GM23338 (cell line): ENCODE measurements at regions not wholly inside any gene's neighbourhood (a gene's known extent, or its start where the extent isn't known, plus 50 kb on each side); places are given as distances from the start of the nearest gene placed in this dataset.

ENCODE experiments used
- CREB1 ChIP-seq: fragments of 250-450 bp; sonication (Bioruptor Pico); IDR thresholded peaks from 2 replicates; pipeline ENCODE4 v1.5.0; 2020; ENCODE audit warnings: low read depth, mild to moderate bottlenecking, moderate library complexity
- EZH2 ChIP-seq: fragments of 200-600 bp; sonication (generic); IDR thresholded peaks from one replicate; pipeline ENCODE4 v1.8.0; 2017; ENCODE audit warnings: antibody characterized with exemption, mild to moderate bottlenecking, low read depth; ENCODE audit not compliant: unreplicated experiment
- EZH2phosphoT487 ChIP-seq: fragments of 200-600 bp; sonication (generic); IDR thresholded peaks from one replicate; pipeline ENCODE4 v1.8.1; 2018; ENCODE audit warnings: antibody characterized with exemption; ENCODE audit not compliant: unreplicated experiment
- JUNB ChIP-seq: IDR thresholded peaks from one replicate; pipeline ENCODE4 v1.6.1; 2016; ENCODE audit warnings: antibody characterized with exemption; ENCODE audit not compliant: unreplicated experiment
- NANOG ChIP-seq: IDR thresholded peaks from 2 replicates; pipeline ENCODE4 v1.6.1; 2016; ENCODE audit warnings: antibody characterized with exemption, borderline replicate concordance
- POLR2AphosphoS5 ChIP-seq: IDR thresholded peaks from 2 replicates; pipeline ENCODE4 v1.6.1; 2016; ENCODE audit warnings: antibody characterized with exemption, low read depth
- ZNF114 ChIP-seq: fragments of 250-450 bp; sonication (Bioruptor Pico); IDR thresholded peaks from 2 replicates; pipeline ENCODE4 v1.5.0; 2020; ENCODE audit warnings: mild to moderate bottlenecking, moderate library complexity
- ZNF331 ChIP-seq: fragments of 250-450 bp; sonication (Bioruptor Pico); IDR thresholded peaks from 2 replicates; pipeline ENCODE4 v1.5.0; 2020; ENCODE audit warnings: low read depth, mild to moderate bottlenecking, moderate library complexity
- TF ChIP-seq, protein P1 (sequence below), 2 experiments: fragments of 200-600 bp in 1 of 2; sonication (generic) in 1 of 2; conservative IDR thresholded peaks; 2 replicates each; pipeline versions ENCODE4 v1.5.1 to v1.6.1; 2016 to 2017; ENCODE audit warnings: antibody characterized with exemption in 2 of 2, low read depth in 2 of 2, mild to moderate bottlenecking in 2 of 2, moderate library complexity in 1 of 2
- TF ChIP-seq, protein P2 (sequence below): IDR thresholded peaks from one replicate; pipeline ENCODE4 v1.6.1; 2018; ENCODE audit warnings: antibody characterized with exemption; ENCODE audit not compliant: unreplicated experiment
- TF ChIP-seq, protein P3 (sequence below): IDR thresholded peaks from 2 replicates; pipeline ENCODE4 v1.6.1; 2016; ENCODE audit warnings: antibody characterized with exemption

DNA sequence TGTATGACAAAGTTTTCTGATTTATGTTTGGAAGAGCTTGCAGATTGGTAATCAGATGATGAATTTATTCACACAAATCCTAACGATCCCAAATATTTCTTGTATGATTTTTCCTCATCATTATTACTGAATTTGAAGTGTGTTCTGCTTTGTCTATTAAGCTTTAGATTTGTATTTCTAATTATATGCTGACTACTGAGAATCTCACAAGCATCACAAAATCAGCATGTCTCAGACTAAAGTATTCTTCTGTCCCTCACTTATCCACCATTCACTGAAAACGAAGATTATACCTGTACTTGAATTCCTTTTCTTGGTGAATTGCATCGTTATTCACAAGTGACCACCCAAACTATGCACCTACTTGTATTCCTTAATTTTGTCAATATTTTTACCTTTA lies 796.3 kb upstream of the MAP3K7 start:
- TF ChIP-seq, protein P1, sequence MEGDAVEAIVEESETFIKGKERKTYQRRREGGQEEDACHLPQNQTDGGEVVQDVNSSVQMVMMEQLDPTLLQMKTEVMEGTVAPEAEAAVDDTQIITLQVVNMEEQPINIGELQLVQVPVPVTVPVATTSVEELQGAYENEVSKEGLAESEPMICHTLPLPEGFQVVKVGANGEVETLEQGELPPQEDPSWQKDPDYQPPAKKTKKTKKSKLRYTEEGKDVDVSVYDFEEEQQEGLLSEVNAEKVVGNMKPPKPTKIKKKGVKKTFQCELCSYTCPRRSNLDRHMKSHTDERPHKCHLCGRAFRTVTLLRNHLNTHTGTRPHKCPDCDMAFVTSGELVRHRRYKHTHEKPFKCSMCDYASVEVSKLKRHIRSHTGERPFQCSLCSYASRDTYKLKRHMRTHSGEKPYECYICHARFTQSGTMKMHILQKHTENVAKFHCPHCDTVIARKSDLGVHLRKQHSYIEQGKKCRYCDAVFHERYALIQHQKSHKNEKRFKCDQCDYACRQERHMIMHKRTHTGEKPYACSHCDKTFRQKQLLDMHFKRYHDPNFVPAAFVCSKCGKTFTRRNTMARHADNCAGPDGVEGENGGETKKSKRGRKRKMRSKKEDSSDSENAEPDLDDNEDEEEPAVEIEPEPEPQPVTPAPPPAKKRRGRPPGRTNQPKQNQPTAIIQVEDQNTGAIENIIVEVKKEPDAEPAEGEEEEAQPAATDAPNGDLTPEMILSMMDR (conservative IDR thresholded peaks at IDR 0.05; ENCODE audit: low read depth in 2 of 2): no peak
- TF ChIP-seq EZH2: no peak
- TF ChIP-seq, protein P2, sequence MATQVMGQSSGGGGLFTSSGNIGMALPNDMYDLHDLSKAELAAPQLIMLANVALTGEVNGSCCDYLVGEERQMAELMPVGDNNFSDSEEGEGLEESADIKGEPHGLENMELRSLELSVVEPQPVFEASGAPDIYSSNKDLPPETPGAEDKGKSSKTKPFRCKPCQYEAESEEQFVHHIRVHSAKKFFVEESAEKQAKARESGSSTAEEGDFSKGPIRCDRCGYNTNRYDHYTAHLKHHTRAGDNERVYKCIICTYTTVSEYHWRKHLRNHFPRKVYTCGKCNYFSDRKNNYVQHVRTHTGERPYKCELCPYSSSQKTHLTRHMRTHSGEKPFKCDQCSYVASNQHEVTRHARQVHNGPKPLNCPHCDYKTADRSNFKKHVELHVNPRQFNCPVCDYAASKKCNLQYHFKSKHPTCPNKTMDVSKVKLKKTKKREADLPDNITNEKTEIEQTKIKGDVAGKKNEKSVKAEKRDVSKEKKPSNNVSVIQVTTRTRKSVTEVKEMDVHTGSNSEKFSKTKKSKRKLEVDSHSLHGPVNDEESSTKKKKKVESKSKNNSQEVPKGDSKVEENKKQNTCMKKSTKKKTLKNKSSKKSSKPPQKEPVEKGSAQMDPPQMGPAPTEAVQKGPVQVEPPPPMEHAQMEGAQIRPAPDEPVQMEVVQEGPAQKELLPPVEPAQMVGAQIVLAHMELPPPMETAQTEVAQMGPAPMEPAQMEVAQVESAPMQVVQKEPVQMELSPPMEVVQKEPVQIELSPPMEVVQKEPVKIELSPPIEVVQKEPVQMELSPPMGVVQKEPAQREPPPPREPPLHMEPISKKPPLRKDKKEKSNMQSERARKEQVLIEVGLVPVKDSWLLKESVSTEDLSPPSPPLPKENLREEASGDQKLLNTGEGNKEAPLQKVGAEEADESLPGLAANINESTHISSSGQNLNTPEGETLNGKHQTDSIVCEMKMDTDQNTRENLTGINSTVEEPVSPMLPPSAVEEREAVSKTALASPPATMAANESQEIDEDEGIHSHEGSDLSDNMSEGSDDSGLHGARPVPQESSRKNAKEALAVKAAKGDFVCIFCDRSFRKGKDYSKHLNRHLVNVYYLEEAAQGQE: no peak
- TF ChIP-seq EZH2phosphoT487: no peak
- no peak for TF ChIP-seq ZNF114 (CRISPR knock-in tag)
- no peak for TF ChIP-seq JUNB
- TF ChIP-seq CREB1: no peak
- no peak for TF ChIP-seq POLR2AphosphoS5
- TF ChIP-seq NANOG: no peak
- TF ChIP-seq ZNF331 (CRISPR knock-in tag): no peak
- TF ChIP-seq, protein P3, sequence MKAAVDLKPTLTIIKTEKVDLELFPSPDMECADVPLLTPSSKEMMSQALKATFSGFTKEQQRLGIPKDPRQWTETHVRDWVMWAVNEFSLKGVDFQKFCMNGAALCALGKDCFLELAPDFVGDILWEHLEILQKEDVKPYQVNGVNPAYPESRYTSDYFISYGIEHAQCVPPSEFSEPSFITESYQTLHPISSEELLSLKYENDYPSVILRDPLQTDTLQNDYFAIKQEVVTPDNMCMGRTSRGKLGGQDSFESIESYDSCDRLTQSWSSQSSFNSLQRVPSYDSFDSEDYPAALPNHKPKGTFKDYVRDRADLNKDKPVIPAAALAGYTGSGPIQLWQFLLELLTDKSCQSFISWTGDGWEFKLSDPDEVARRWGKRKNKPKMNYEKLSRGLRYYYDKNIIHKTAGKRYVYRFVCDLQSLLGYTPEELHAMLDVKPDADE: no peak
